ENCODE measurements at regions not wholly inside any gene's neighbourhood (a gene's known extent, or its start where the extent isn't known, plus 50 kb on each side); places are given as distances from the start of the nearest gene placed in this dataset.

DNA sequence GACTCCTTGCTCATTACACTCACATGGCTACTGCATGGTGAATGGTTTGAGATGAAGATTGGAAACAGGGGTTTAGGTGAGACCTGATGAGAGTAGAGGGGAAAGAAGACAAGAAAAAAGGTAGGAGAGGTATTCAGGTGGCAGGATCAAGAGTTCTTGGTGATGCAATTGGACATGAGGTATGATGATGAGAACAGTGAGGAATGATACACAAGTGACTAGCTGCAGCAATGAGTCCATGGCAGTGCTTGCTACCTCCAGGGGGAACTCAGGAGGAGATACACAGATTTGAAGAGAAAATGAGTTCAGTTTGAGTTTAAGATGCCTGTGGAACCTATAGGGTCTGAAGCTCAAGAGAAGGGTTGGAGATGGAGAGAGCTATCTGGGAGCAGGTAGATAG is 62.1 kb upstream of the NFE2L2 start:
- TF ChIP-seq, protein P1, sequence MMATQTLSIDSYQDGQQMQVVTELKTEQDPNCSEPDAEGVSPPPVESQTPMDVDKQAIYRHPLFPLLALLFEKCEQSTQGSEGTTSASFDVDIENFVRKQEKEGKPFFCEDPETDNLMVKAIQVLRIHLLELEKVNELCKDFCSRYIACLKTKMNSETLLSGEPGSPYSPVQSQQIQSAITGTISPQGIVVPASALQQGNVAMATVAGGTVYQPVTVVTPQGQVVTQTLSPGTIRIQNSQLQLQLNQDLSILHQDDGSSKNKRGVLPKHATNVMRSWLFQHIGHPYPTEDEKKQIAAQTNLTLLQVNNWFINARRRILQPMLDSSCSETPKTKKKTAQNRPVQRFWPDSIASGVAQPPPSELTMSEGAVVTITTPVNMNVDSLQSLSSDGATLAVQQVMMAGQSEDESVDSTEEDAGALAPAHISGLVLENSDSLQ (IDR thresholded peaks at IDR 0.05), result no peak
- no peak for TF ChIP-seq SUZ12 (IDR thresholded peaks at IDR 0.05)
- TF ChIP-seq FOXK2 (IDR thresholded peaks at IDR 0.05), result no peak
- no peak for TF ChIP-seq NFRKB (IDR thresholded peaks at IDR 0.05)
- no peak for TF ChIP-seq TARDBP (IDR thresholded peaks at IDR 0.05)
- TF ChIP-seq FOXA1 (IDR thresholded peaks at IDR 0.05), result no peak
- no peak for TF ChIP-seq ELF4 (IDR thresholded peaks at IDR 0.05)

Data from HEK293T (cell line).